ENCODE measurements at regions not wholly inside any gene's neighbourhood (a gene's known extent, or its start where the extent isn't known, plus 50 kb on each side); places are given as distances from the start of the nearest gene placed in this dataset.

GRCh38 chr10:4074545-4075407 lies 289.8 kb upstream of the KLF6 start:
- no peaks in the 10 kb centered on the region for H3K36me3 Mint-ChIP-seq (ENCODE audit: low read depth, unreplicated experiment)
- no peak overlapping the region for H2AFZ ChIP-seq (ENCODE audit: low read depth, low read length)
- no peak for TF ChIP-seq EZH2 (IDR thresholded peaks at IDR 0.05; ENCODE audit: insufficient read depth, low read length)
- TF ChIP-seq CTCF (IDR thresholded peaks at IDR 0.05; ENCODE audit: insufficient read depth, low read depth, low read length), result no peak
- no peak overlapping the region for H3K4me3 Mint-ChIP-seq (ENCODE audit: unreplicated experiment)
- H3K4me1 ChIP-seq (ENCODE audit: insufficient read depth, low read length), result peaks cover 12% of the 10 kb centered on the region
- H3K4me3 ChIP-seq (ENCODE audit: insufficient read depth, low read depth, low read length), result no peak overlapping the region
- H3K9ac ChIP-seq (ENCODE audit: low read length), result no peak overlapping the region
- no peaks in the 10 kb centered on the region for H3K9me3 ChIP-seq (ENCODE audit: insufficient read depth, low read depth, low read length)
- no peaks in the 10 kb centered on the region for H3K36me3 ChIP-seq (ENCODE audit: insufficient read depth, low read length)
- peak overlapping the region; percentile 2 for H3K27ac ChIP-seq (ENCODE audit: low read depth, low read length)
- peak overlapping the region; percentile 82 for H3K27ac Mint-ChIP-seq (ENCODE audit: unreplicated experiment)
- no peaks in the 10 kb centered on the region for H4K20me1 ChIP-seq (ENCODE audit: insufficient read depth, low read length)
- H3K9me3 Mint-ChIP-seq (ENCODE audit: unreplicated experiment), result peaks cover 3% of the 10 kb centered on the region
- no peak for FAIRE-seq
- DNase-seq (ENCODE audit: low read depth), result peak; percentile 74
- peak overlapping the region; percentile 4 for H3K4me2 ChIP-seq (ENCODE audit: low read length)
- H3K79me2 ChIP-seq (ENCODE audit: insufficient read depth, low read length), result no peaks in the 10 kb centered on the region
- H3K4me1 Mint-ChIP-seq (ENCODE audit: low read depth, unreplicated experiment), result peaks cover 20% of the 10 kb centered on the region
- H3K27me3 ChIP-seq (ENCODE audit: insufficient read depth, low read length), result no peaks in the 10 kb centered on the region
- H3K27me3 Mint-ChIP-seq (ENCODE audit: low read depth, unreplicated experiment), result no peaks in the 10 kb centered on the region

DNA sequence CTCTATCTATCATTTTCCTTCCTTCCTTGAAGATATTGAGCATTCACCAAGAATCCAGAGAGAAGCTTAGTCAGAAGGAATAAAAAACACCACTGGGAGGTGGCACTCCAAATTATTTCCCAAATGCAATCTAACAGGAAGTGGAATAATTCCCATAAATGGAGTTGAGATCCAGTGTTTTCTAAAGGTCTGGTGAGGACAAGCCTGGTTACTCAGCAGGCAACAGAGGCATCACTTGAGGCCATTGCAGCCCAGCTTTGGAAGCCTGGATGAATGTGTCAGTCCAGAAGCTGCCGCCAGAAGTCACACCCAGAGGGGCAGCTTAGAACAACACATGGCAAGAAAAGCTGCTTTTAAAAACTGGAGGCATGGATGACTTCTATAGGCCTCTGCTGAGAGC lies 288.9 kb upstream of the KLF6 start:
- FAIRE-seq (peak; percentile 97), DNase-seq (ENCODE audit: low read depth) (peak; percentile 81)
- Histone ChIP-seq H3K4me2 (ENCODE audit: low read length) (peak overlapping the region; percentile 4), H3K27me3 (ENCODE audit: insufficient read depth, low read length) (no peaks in the 10 kb centered on the region), H3K4me1 (ENCODE audit: insufficient read depth, low read length) (peaks cover 17% of the 10 kb centered on the region), H3K4me3 (ENCODE audit: insufficient read depth, low read depth, low read length) (no peak overlapping the region), H4K20me1 (ENCODE audit: insufficient read depth, low read length) (no peaks in the 10 kb centered on the region), H3K36me3 (ENCODE audit: insufficient read depth, low read length) (no peaks in the 10 kb centered on the region), H3K9ac (ENCODE audit: low read length) (no peak overlapping the region), H2AFZ (ENCODE audit: low read depth, low read length) (no peak overlapping the region), H3K9me3 (ENCODE audit: insufficient read depth, low read depth, low read length) (no peaks in the 10 kb centered on the region), H3K27ac (ENCODE audit: low read depth, low read length) (no peak overlapping the region), H3K79me2 (ENCODE audit: insufficient read depth, low read length) (no peaks in the 10 kb centered on the region)
- H3K27ac Mint-ChIP-seq (ENCODE audit: unreplicated experiment), result no peak overlapping the region
- H3K36me3 Mint-ChIP-seq (ENCODE audit: low read depth, unreplicated experiment), result no peaks in the 10 kb centered on the region
- no peak for TF ChIP-seq CTCF (IDR thresholded peaks at IDR 0.05; ENCODE audit: insufficient read depth, low read depth, low read length)
- peaks cover 3% of the 10 kb centered on the region for H3K9me3 Mint-ChIP-seq (ENCODE audit: unreplicated experiment)
- H3K27me3 Mint-ChIP-seq (ENCODE audit: low read depth, unreplicated experiment), result no peaks in the 10 kb centered on the region
- H3K4me3 Mint-ChIP-seq (ENCODE audit: unreplicated experiment), result no peak overlapping the region
- H3K4me1 Mint-ChIP-seq (ENCODE audit: low read depth, unreplicated experiment), result peaks cover 20% of the 10 kb centered on the region
